RWPE1 (cell line): ENCODE measurements at regions not wholly inside any gene's neighbourhood (a gene's known extent, or its start where the extent isn't known, plus 50 kb on each side); places are given as distances from the start of the nearest gene placed in this dataset.

Source experiments
- CTCF ChIA-PET: fragments of 350-600 bp; sonication (Branson Sonifier 250); formaldehyde crosslinking; extraction: SDS; loops from one replicate; lab custom pipeline; 2021; lab: Yijun Ruan, JAX
- POLR2A ChIA-PET: fragments of 400-600 bp; formaldehyde crosslinking; extraction: SDS; loops from one replicate; lab custom pipeline; 2020; ENCODE audit warnings: antibody characterized with exemption; ENCODE audit not compliant: low non-redundant PET; lab: Yijun Ruan, JAX
- DNase-seq: peaks from one replicate; pipeline ENCODE4 v3.0.0; 2012; ENCODE audit warnings: low spot score
- H3K27ac ChIP-seq: fragments of 450-650 bp; 2 replicates; pipeline ENCODE4 v1.5.1; 2017
- TF ChIP-seq, protein P1 (sequence below): fragments of 450-650 bp; conservative IDR thresholded peaks from 2 replicates; pipeline ENCODE4 v1.5.1; 2017; ENCODE audit warnings: low read depth, mild to moderate bottlenecking

DNA sequence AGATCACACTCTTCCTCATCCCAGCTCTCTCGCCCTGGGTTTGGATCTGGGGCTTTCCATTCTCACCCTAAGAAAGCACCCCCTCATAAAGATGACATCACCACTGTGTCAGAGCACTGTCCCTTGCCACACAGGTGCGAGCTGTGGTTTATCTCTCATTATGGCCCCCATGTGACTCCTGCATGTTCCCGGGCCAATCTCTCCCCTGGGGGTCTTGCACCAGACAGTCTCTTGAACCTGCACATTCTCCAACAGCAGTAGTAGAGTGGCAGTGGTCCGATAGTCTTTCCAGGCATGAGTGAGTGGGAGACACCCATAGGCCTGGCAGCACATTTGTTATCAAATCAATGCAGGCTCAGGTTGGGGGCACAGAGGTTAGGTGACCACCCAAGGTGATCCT lies 130.5 kb downstream of the HRH4 start:
- no peak for DNase-seq
- TF ChIP-seq, protein P1, sequence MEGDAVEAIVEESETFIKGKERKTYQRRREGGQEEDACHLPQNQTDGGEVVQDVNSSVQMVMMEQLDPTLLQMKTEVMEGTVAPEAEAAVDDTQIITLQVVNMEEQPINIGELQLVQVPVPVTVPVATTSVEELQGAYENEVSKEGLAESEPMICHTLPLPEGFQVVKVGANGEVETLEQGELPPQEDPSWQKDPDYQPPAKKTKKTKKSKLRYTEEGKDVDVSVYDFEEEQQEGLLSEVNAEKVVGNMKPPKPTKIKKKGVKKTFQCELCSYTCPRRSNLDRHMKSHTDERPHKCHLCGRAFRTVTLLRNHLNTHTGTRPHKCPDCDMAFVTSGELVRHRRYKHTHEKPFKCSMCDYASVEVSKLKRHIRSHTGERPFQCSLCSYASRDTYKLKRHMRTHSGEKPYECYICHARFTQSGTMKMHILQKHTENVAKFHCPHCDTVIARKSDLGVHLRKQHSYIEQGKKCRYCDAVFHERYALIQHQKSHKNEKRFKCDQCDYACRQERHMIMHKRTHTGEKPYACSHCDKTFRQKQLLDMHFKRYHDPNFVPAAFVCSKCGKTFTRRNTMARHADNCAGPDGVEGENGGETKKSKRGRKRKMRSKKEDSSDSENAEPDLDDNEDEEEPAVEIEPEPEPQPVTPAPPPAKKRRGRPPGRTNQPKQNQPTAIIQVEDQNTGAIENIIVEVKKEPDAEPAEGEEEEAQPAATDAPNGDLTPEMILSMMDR: no peak
- ChIA-PET CTCF (no interaction called here), POLR2A (no interaction called here)
- H3K27ac ChIP-seq: no peak overlapping the region

DNA sequence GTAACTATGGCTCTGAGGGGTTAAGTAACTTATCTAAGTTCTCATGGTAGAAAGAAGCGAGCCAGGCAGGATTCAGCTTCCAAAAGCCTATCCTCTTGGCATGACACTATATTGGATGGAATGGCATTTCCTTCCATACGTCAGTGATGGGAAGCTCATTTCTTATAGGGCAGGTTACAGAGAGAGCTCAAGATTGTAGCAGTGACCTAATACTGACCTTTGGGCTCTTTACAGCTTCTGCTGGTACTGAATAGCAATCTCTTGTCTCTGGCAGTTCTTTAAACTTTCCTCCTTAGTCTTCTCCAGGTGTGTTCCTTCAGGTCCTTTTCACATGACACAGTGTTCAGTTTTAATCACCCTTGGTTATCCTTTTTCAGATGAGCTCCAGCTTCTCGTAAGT lies 133.0 kb downstream of the HRH4 start:
- ChIA-PET POLR2A (no interaction called here), CTCF (interaction anchor here (0.5 to 0.6 kb wide), 2 partner anchors 12 to 80 kb away, joined by 3 read pairs; no protein-coding TSS in a partner anchor)
- H3K27ac ChIP-seq: no peak overlapping the region
- no peak for DNase-seq
- TF ChIP-seq, protein P1: no peak

DNA sequence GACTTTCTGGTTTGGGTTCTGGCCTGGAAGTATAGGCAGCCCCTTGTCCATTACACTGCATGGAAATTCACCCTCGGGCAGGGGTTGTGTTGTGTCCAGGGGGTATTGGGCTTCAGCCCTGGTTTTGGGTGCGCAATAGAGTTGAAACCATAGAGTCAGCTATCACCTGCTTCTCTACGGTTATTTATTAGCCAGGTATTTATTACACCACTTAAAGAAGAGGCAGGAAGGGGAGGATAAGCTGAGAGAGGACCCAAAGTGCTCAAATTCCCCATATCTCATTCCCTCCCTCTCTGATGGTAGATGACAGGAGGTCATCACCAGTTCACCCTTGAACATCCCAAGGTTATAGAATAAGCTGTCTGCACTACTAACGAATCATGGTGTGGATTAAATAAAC lies 133.4 kb downstream of the HRH4 start:
- H3K27ac ChIP-seq: no peak overlapping the region
- no peak for DNase-seq
- POLR2A ChIA-PET: no interaction called here
- CTCF ChIA-PET: interaction anchor here (0.6 kb wide), 1 partner anchor 80 kb away, joined by 3 read pairs; no protein-coding TSS in a partner anchor
- TF ChIP-seq, protein P1: no peak

DNA sequence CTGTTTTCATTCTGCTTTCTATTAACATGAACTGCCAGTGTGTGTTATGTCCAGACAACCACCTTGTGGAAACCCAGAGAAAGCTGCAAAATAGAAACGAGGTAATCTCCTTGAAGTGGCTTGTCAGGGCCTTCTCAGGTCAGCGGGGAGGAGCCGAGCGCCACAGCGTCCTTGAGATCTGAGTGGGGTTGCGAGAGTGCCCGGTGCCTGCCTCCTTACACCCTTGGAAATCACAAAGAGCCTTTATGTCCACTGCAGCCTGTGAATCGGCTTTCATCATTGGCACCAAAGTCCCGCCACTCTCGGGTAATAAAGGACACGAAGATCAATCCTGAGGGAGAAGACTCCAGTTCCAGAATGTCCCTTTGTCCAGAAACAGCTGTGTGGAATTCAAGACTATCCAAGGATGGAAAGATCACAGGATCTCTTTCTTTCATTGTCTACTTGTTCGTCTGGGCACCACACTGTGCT lies 135.2 kb downstream of the HRH4 start:
- TF ChIP-seq, protein P1: no peak
- H3K27ac ChIP-seq: no peak overlapping the region
- POLR2A ChIA-PET: no interaction called here
- DNase-seq: no peak
- CTCF ChIA-PET: no interaction called here

DNA sequence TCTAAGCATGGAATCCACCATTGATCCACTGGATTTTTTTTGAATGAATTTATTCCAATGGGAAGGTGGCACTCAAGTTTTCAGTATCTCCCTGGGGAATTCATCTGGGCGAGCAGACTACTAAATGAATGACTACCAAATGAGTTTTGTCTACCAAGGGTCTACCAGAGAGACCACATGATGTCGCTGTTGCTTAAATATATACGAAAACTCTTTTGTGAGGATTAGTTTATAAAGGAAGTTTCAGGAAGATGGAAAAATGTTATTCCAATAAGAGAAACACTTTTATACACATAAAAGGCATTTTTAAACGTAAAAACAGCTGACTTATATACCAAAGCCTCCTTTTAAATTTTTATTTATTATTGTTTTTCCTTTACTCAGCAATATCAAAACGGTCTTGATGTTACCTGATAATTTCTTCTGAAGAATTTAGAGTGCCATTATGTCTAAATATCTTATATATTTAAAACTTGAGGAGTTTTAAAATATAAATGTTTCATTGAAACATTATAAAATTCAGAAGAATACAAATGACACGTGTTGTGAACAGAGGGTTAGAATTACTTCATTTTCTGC lies 139.7 kb downstream of the HRH4 start:
- DNase-seq: peak; percentile 36
- TF ChIP-seq, protein P1: peak; percentile 58
- POLR2A ChIA-PET: no interaction called here
- no peak overlapping the region for H3K27ac ChIP-seq
- CTCF ChIA-PET: interaction anchor here (0.6 to 1.0 kb wide), 2 partner anchors 127 to 1374 kb away, joined by 3 to 4 read pairs; no protein-coding TSS in a partner anchor

DNA sequence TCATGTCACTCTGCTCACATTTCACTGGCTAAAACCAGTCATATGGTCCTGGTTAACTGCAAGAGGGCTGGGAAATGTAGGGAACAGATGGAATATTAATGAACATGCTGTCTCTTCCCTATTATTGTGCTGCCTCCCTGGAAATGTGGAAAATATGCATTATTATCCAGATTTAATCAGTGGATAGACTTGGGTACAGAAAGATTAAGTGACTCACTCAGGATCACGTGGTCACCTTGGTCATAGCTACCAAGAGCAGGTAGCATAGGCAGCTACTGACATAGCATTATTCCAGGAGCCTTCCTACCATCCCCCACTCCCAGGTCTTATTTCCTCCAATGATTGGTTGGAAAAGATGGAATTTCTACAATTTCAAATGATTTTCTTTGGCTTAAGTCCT lies 141.1 kb downstream of the HRH4 start:
- no peak overlapping the region for H3K27ac ChIP-seq
- CTCF ChIA-PET: no interaction called here
- TF ChIP-seq, protein P1: no peak
- POLR2A ChIA-PET: no interaction called here
- no peak for DNase-seq
